ENCODE measurements at regions not wholly inside any gene's neighbourhood (a gene's known extent, or its start where the extent isn't known, plus 50 kb on each side); places are given as distances from the start of the nearest gene placed in this dataset.

DNA sequence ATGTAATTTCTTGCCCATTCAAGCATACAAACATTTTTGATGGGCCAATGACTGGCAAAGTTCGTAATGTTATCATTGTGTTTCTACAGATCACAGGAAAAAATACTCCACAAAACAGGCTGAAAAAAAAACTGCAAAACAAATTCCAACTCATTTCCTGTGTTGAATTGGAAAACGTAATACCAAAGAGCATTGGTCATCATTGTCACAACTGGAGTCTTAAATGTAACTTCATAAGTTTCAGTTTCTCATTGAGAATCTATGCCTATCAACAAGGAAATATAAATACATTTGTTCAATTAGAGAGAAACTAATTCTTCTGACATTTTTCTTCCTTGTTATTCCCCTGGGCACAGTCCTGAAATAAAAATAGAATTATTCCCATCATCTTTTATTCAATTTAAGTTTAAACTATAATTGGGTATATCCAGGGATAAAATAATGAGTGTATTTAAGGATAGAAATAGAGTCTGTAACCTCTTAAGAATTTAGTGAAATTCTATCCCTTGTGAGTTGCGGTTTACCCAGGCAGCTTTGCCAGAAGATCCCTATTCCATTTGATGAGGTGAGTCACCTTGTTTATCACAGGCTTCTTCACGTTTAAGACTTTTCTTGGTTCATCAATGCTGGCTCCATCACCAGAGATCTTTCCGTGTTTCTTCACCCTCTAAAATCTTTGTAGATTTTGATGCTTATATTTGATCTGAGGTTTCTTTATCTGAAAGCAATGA is 112.7 kb upstream of the ITGA1 start:
- DNase-seq (ENCODE audit: low read depth): peak; percentile 40

DNA sequence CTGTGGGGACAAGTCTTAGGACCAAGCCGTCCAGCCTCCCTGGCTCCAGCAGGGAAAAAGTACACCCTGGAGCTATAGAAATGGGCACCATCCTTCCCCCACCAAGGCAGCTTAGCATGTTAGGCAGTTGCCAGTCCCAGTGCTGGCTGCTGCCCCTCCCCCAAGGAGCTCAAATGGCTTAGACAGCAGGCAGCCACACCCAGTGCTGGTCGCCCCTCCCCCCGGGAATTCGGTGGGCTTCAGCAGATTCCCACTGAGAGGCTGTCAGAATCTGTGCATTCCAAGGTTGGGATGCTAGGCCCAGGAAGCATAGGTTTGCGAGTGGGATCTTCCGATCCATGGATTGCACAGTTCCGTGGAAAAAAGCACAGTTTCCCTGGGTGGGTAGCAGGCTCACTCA is 105.2 kb upstream of the ITGA1 start:
- no peak for DNase-seq (ENCODE audit: low read depth)

DNA sequence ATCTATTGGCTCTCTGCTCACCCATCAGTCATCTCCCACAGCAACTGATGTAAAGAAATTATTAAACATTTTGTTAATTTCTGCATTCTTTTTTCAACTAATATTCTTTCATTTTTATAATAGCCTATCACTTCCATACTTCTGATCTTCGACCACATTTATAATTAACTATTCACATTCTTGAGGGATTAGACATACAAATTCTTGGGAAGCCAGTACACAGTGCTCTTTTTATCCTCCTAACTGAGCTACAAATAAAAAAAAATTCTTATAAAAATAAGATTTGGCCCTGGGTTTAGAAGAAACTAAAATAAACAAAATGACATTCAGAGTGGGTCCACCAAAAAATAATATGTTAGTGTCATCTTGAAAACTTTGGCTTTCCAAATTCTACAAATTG is 103.7 kb upstream of the ITGA1 start:
- DNase-seq (ENCODE audit: low read depth): no peak

DNA sequence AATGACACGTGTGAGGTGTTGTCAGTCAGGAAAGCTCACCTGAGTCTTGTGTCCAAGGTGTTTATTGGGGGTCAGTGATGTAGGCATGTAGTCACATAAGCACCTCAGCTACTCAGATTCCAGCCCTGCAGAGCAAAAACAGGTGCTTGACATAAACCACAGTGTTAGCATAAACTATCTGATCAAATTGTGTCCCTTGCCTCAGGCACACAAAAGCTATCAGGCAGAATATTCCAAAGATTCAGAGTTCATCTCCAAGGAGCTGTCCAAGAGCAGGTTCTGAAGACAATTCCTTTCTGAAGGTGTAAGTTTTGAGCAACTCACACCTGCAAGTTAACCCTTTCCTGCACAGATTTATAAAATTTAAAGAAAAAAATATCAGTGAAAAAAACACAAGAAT is 102.2 kb upstream of the ITGA1 start:
- DNase-seq (ENCODE audit: low read depth): no peak

- DNase-seq (ENCODE audit: low read depth): no peak
Observed at GRCh38 chr5:52685971-52686370, 101.7 kb upstream of the ITGA1 start.

DNA sequence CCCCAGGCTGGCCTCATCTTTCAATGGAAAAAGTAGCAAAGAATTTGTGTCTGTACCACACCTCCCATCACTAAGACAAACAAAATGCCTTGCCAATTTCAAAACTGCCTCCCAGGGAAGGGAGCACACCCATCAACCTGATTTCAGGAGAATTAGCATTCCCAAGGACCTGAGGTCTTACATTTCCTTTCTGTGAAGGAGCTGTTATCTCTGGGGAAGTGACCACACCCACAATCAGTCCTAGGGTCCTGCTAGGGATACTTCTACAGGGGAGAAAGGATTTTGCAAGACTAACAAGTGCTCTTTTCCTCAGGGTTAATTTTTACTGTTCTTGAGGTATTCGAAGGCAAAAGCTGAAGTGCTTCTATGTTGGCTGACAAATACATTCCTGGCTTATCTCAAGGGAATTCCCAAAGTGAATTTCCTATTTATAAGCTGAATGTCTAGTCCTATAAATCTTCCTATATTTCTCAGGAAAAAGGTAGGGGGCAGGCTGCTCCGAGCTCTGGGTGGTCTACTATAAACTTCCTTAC is 97.4 kb upstream of the ITGA1 start:
- no peak for DNase-seq (ENCODE audit: low read depth)

DNA sequence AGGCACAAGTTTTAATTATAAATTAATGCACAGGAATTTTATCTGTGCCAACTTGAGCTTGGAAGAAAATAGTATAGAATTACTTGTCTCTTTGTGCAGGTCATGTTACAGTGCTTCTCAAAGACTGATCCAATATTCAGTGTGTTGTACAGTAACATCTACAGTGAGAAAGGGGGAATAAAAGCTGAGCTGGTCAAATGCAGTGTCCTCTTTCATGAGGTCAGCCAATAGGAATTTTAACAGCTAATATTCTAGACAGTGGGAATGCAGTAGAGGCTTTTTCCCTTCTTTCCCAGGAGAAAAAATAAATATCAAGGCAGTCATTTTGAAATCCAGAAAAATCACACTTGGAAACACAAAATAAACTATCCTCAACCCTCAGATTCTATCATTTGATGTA is 95.7 kb upstream of the ITGA1 start:
- no peak for DNase-seq (ENCODE audit: low read depth)

DNA sequence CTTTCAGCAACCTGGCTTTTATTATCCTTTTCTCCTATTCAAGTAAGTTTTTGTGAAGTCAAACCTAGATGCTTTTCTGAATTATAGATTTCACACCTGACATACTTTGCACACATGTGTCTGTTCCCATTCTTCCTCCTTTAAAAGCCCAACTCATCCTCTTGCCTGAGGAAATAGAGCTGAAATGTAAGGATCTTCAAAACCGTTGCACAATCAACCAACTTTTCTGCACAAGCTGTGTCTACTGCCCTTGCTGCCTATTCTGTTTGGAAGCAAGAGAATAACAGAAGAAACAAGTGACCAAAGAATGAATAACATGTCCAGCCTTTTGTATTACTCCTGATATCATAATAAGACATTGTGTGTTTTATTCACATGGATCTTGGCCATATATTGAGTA is 95.1 kb upstream of the ITGA1 start:
- no peak for DNase-seq (ENCODE audit: low read depth)

GRCh38 chr5:52693280-52693679 is 94.4 kb upstream of the ITGA1 start:
- DNase-seq (ENCODE audit: low read depth): no peak

- DNase-seq (ENCODE audit: low read depth): no peak
Observed at GRCh38 chr5:52693836-52694235, 93.9 kb upstream of the ITGA1 start.

GRCh38 chr5:52694648-52695047 is 93.1 kb upstream of the ITGA1 start:
- no peak for DNase-seq (ENCODE audit: low read depth)

GRCh38 chr5:52702877-52703276 is 84.8 kb upstream of the ITGA1 start:
- no peak for DNase-seq (ENCODE audit: low read depth)

DNA sequence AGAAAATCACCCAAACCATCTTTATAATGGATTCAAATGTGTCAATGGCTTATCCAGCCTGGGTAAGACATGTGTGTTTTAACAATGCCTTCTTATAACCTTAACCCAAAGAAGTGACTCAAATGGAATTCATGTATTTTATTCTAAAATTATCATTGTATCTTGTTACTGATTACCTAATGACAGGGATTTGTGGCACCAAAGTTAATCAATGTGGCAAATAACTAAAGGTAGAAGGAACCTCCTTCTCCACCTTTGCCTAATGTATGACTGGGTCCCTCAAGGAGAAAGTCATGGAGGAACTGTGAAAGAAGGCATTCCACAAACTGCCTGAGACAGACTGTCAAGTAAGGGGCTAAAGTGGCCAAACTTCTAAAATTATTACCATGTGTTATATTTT is 84.4 kb upstream of the ITGA1 start:
- DNase-seq (ENCODE audit: low read depth): no peak

DNA sequence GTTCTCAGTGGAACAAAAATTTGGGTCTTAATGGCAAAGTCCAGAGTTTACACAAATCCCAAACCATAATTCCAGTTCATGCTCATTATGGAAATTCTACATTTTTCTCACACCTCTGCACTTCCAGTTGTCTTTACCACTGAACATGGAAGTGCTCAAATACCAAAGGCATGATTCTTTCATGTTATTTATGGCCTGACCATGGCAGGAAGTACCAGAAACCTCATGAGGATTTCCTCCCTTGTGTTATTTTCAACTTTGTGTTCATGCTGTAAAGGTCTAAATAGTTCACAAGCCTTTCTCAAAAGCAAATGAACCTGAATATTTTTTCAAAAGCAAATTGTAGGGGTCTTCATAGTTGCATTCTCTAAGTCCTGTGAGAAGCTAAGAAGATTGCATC is 82.0 kb upstream of the ITGA1 start:
- DNase-seq (ENCODE audit: low read depth): no peak

DNA sequence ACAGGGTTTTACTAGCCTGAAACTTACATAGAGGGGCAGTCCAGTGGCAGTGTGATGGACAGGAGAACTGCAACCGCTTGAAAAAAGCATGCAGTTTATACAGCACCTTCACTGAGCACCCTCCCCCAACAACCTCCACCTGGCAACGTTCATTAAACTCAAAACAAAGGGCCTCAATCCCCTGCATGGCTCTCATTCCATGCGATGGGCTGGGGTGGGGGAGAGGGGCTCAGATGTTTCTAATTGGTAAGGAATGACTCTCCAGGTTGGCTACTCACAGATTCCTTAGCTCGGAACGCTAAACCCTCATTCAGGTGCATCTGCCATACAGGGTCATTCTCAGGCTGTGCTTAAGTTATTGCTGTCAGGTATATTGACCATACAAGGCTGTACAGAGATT is 80.9 kb upstream of the ITGA1 start:
- DNase-seq (ENCODE audit: low read depth): no peak

GRCh38 chr5:52707616-52708015 is 80.1 kb upstream of the ITGA1 start:
- no peak for DNase-seq (ENCODE audit: low read depth)

DNA sequence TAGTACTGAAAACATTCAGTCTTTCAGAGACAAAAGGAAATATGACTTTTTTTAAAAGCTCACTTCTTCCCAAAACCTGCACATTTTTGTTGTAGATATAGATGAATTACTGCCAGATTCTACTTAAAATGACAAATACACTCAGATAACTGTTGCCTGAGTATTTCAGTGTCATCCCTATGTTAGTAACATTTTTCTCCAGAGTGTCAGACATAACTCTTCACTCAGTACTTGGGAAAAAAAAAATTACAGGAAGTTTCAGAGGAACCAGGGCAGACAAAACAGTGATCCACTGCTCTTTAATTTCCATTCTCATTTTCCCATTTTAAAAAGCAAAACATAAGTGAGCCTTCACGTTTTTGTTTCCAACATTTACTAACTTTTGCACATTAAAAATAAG is 79.3 kb upstream of the ITGA1 start:
- no peak for DNase-seq (ENCODE audit: low read depth)

DNA sequence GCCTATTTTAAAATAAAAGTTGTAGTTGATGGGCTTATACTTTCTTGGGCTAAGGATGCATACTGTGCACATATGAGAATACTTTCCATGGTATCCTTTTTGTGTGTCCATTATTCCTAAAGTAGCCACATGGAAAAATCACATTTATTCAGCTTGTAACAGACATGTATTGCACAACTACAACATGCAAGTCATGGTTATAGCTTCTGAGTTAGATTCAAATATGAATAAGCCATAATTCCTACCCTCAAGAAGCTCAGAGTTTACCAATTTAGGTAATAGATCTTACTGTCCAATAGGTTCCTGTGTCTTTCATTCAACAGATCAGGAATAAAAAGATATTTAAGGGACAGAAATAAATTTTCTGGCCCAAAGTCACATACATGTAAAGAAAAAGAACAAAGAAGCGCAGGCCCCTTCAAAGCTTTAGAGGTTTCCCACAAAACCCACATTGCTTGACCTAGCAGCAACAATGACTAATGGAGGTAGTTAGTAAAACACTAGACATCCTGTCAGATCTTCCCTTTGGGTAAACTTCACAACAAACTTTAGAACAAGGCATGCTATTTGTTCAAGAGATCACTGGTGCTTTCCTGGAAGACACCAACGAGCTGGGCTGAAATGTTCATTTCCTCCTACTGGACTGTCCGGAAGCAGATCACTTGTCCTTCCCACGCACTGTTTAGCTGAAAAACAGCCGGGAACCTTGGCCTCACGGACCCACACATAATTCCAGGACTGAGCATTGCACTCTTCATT is 78.4 kb upstream of the ITGA1 start:
- no peak for DNase-seq (ENCODE audit: low read depth)

- no peak for DNase-seq (ENCODE audit: low read depth)
Observed at GRCh38 chr5:52710310-52710971, 77.3 kb upstream of the ITGA1 start.

DNA sequence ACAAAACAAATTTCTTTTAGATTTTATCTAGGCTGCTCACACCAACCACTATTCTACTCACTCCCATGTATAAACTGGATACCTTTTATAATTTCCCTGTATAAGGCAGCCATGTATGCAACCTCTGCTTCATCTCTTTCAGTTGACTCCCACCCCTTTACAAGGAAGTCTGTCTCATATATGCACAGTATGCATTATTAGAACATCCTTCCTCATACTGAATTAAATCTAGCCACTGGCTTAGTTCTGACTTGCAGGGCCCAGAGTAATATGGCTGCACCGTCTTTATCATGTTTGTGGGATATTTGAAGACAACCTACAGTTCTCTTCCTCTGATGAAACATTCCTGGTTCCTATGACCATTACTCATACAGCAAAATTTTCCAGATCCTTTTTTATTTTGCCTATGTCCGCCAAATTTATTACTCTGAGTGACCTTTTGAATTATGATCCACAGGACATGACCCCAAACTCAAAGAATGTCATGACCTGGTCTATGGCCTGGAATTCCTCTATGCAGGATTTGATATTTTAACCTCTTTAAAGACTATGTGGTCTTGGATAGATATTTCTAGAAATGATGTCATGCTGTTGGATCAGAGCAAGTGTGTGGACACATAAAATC is 76.6 kb upstream of the ITGA1 start:
- DNase-seq (ENCODE audit: low read depth): no peak

DNA sequence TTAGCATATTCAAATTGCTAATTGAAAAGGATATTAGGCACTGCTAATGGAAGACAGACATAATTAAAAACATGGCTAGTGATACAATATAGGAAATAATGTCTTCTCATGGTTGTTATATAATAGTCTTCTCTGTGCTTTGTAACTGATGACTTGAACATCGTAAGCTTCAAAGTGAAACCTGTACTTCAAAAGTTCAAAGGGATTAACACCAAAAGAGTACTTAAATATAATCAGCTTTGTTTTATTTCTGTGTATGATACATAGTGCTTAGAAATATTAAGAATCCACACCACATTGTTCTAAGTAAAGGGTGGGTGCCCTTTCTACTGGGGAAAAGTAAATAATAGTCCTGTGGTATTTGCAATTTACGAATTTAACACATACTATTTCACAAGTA is 75.4 kb upstream of the ITGA1 start:
- DNase-seq (ENCODE audit: low read depth): no peak

GRCh38 chr5:52725065-52725746 is 62.5 kb upstream of the ITGA1 start:
- no peak for DNase-seq (ENCODE audit: low read depth)
